SK-N-MC (cell line): ENCODE measurements at regions not wholly inside any gene's neighbourhood (a gene's known extent, or its start where the extent isn't known, plus 50 kb on each side); places are given as distances from the start of the nearest gene placed in this dataset.

Source experiments
- EZH2 ChIP-seq: fragments of 200-600 bp; sonication (generic); IDR thresholded peaks from one replicate; pipeline ENCODE4 v1.6.1; 2017; ENCODE audit warnings: antibody characterized with exemption
- POLR2AphosphoS5 ChIP-seq: IDR thresholded peaks from 2 replicates; pipeline ENCODE4 v1.6.1; 2012; ENCODE audit warnings: mild to moderate bottlenecking, low read depth, low read length, borderline replicate concordance

GRCh38 chr7:17463511-17464085 lies 165.1 kb downstream of the AHR start:
- TF ChIP-seq POLR2AphosphoS5 (peak; percentile 33; the same call in 1 of the 2 replicates), EZH2 (no peak)
